SK-N-MC (cell line): ENCODE measurements at regions not wholly inside any gene's neighbourhood (a gene's known extent, or its start where the extent isn't known, plus 50 kb on each side); places are given as distances from the start of the nearest gene placed in this dataset.
"Not testable (repeated sequence)": the region's sequence is repeated elsewhere in the genome, so short reads cannot be mapped to it uniquely, and the experiment has no call there.

ENCODE experiments used
- EZH2 ChIP-seq: fragments of 200-600 bp; sonication (generic); IDR thresholded peaks from one replicate; pipeline ENCODE4 v1.6.1; 2017; ENCODE audit warnings: antibody characterized with exemption
- POLR2AphosphoS5 ChIP-seq: IDR thresholded peaks from 2 replicates; pipeline ENCODE4 v1.6.1; 2012; ENCODE audit warnings: mild to moderate bottlenecking, low read depth, low read length, borderline replicate concordance

GRCh38 chr1:149378462-149378861 is 96.4 kb upstream of the NBPF19 start:
- TF ChIP-seq EZH2, POLR2AphosphoS5: not testable (repeated sequence)
